ENCODE measurements at regions not wholly inside any gene's neighbourhood (a gene's known extent, or its start where the extent isn't known, plus 50 kb on each side); places are given as distances from the start of the nearest gene placed in this dataset.
"Not testable (repeated sequence)": the region's sequence is repeated elsewhere in the genome, so short reads cannot be mapped to it uniquely, and the experiment has no call there.

DNA sequence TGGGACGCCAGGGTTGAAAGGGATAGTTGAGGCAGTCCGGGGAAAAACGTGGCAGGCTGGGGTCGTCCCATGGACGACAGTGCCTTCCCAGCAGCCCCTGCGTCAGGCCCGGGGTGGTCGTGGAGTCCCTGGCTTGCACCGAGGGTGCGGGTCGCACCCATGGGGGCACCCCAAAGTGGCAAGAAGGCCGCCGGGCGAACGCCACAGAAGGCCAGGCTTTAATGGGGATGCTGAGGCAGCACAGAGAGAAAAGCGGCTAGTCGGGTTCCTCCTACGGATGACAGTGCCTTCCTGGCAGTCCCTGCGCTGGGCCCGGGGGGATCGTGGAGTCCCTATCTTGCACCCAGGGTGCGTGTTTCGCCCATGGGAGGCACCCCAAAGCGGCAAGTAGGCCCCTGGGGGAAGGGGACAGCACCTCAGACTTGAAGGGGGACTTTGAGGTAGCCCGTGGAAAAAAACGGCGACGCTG lies 158.6 kb upstream of the ALG10B start:
- DNase-seq, result no peak

DNA sequence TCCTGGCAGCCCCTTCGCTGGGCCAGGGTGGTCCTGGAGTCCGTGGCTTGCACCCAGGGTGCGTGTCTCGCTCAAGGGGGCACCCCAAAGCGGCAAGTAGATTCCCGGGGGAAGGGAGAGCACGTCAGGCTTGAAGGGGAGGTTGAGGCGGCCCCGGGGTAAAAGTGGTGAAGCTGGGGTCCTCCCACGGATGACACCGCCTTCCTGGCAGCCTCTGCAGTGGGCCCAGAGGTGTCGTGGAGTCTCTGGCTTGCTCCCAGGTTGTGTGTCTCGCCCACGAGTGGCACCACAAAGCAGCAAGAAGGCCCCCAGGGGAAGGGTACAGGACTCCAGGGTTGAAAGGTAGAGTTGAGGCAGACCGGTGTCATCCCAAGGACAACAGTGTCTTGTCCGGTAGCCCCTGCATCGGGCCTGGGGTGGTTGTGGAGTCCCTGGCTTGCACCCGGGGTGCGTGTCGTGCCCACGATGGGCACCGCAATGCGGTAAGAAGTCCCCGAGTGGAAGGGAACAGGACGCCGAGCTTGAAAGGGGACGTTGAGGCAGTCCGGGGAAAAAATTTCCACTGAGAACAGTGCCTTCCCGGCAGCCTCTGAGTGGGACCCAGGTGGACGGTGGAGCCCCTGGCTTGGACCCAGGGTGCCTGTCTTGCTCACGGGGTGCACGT lies 158.0 kb upstream of the ALG10B start:
- no peak for DNase-seq

DNA sequence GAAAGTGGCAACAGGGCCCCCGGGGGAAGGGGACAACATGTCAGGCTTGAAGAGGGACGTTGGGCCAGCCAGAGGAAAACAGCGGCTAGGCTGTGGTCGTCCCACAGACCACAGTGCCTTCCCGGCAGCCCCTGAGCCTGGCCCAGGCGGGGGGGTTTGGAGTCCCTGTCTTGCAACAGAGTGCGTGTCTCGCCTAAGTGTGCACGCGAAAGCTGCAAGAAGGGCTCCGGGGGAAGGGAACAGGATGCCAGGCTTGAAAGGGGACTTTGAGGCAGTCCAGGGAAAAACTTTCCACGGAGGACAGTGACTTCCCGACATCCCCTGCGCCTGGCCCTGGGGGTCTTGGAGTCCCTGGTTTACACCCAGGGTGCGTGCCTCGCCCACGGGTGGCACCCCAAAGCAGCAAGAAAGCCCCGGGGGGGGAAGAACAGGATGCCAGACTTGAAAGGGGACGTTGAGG lies 157.5 kb upstream of the ALG10B start:
- DNase-seq, result no peak

DNA sequence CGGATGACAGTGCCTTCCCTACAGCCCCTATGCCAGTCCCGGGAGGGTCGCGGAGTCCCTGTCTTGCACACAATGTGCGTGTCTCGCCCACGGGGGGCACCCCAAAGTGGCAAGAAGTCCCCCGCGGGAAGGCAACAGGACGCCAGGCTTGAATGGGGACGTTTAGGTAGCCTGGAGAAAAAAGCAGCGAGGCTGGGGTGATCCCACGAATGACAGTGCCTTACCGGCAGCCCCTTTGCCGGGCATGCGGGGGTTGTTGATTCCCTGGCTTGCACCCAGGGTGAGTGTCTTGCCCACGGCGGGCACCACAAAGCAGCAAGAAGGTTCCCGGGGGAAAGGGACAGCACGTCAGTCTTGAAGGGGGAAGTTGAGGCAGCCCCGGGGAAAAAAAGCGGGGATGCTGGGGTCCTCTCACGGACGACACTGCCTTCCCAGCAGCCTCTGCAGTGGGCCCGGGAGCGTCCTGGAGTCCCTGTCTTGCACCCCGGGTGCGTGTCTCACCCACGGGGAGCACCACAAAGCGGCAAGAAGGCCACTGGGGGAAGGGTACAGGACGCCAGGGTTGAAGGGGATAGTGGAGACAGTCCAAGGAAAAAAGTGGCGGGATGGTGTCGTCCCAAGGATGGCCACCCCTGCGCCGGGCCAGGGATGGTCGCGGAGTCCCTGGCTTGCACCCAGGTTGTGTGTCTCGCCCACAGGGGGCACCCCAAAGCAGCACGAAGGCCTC lies 156.8 kb upstream of the ALG10B start:
- no peak for DNase-seq

DNA sequence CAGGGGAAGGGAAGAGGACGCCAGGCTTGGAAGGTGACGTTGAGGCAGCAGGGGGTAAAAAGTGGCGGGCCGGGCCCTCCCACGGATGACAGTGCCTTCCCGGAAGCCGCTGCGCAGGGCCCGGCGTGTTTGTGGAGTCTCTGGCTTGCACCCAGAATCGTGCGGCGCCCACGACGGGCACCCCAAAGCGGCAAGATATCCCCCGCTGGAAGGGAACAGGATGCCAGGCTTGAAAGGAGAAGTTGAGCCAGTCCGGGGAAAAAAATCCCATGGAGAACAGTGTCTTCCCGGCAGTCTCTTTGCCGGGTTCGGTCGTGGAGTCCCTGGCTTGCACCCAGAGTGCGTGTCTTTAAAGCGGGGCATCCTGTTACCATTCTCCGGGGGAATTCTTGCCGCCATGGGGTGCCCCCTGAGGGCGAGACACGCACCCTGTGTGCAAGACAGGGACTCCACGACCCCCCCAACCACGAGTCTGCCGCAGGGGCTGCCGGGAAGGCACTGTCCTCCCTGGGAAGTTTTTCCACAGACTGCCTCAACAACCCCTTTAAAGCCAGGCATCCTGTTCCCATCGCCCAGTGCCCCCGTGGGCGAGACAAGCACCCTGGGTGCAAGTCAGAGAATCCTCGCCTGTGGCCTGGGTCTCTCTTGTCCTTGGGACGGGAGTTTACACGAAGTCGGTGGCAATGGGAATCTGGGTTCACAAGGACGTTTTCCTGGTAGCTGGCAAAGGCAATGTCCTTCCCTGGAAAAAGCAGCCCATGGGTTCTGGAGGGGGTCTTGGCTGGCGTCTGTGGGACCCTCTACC lies 156.1 kb upstream of the ALG10B start:
- DNase-seq, result no peak

DNA sequence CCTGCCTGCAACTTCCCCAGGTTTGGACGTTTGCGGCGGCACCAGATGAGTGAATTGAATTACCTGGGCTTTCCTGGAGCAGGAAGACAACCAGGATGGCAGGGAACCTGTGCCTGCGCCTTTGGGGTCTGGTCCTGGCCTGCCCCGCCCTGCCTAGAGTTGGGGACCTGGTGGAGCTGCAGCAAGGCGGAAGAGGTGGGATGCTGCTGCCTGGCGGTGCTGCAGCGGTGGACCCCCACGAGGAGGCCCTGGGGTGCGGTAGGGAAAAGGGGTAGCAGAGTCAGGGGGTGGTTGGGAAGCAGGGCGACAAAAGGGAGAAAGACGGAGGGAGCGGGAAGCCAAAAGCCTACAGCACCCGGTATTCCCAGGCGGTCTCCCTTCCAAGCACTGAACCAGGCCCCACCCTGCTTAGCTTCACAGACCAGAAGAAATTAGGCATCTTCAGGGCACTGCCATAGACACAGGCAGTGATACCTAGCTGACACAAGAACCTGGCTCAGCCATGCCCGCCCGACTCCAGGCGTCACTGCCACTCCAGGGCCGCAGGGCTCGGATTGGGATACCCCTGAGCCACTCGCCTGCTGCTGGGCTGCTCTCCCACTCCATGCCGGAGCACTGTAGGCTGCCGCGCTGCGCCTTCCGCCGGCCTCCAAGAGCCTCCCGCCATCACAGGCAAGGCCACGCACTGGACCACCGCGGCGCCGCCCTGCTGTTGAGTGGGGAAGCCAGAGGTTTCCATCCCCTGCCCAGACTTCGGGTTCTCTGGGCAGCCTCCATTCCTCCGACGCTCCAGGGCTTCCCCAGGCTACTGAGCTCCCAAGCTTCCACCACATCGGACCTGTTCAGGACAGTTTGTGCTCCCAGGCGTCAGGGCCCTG lies 155.2 kb upstream of the ALG10B start:
- no peak for DNase-seq

DNA sequence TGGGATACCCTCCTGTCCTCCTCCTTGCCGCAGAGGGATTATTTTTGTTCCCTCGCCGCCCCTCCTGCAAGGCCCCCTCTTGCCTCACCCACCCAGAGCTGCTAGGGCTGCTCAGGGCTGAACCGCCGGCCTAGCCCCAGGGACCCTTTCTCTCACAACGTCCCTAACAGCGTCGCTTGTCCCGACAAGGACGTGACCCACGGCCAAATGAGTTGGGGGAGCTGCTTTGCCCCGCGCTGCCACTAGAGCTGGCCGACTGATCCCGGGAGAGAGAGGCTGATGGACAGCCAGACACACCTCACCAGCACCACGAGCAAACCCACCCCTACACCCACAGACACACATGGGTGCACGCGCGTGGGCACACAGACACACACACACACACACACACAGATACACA lies 154.6 kb upstream of the ALG10B start:
- DNase-seq, result no peak

DNA sequence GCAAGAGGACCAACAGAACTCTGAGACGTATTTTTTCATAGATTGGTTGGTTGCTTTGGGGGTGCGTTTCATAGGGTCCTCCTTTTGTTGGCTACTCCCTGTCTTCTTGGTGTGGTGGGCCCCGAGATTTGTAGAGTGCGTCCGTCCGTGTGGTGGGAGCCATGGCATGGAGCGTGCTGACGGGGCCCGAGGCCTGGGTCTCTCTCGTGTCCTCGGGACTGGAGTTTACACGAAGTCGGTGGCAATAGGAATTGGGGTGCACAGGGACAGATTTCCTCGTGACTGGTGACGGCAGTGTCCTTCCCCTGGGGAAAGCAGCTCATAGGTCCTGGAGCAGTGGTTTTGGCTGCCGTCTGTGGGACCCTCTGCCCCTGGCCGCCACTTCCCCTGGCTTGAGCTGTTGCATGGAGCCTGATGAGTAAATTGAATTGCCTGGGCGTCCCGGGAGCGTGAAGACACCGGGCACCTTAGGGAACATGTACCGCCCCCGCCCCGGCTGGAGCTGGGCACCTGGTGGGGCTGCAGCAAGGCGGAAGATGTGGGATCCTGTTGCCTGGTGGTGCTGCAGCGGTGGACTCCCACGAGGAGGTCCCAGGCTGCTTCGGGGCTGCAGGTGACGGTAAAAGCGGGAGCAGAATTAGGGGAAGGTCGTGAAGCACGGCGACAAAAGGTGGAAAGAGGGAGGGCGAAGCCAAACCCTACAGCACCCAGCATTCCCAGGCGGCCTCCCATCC lies 153.7 kb upstream of the ALG10B start:
- DNase-seq, result no peak

DNA sequence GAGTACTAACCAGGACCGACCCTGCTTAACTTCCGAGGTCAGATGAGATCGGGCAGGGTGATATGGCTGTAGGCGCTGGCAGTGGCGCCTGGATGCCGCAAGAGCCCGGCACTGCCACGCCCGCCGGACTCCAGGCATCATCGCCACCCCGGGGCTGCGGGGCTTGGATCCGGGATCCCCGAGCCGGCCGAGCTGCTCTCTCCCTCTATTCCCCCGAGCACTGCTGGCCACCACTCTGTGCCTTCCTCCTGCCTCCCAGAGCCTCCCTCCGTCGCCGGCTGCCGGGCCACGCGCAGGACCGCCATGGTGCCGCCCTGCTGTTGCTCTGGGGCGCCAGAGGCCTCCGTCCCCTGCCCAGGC lies 153.2 kb upstream of the ALG10B start:
- no peak for DNase-seq

DNA sequence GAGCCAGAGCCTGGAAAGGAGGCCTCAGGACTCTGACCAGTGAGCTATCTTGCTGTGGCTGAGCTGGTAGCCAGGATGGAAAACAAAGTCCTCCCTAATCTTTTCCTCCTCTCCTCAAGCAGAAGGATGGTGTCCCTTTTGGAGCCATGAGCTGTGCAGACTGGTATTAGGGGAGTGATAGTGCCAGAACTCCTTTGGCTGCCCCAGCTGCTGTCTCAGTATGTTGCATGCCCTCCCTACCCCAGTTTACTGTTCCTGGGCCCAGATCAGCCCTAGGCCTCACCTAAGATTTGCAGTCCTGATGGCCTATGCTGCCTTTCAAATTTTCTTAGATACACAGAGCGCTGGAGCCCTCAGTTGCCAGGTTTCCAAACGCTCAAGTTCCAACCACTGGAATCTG lies 150.3 kb upstream of the ALG10B start:
- no peak for DNase-seq

DNA sequence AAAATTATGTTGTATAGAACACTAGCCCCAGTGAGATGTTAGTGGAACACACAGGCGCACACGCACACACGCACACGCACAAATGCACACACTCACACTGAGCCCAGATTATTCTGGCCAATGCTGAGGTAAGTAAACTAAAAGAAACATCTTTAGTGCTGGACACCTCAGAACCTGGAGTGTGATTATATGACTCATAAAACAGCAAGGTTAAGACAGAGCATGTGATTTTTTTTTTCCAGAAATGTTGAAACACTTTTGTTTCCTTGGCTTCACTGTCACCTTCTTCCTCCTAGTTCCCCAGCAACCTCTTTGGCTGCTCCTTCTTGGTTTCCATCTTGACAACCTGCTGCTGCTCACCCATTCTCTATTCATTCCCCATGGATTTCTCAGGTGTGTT lies 141.0 kb upstream of the ALG10B start:
- DNase-seq, result no peak

DNA sequence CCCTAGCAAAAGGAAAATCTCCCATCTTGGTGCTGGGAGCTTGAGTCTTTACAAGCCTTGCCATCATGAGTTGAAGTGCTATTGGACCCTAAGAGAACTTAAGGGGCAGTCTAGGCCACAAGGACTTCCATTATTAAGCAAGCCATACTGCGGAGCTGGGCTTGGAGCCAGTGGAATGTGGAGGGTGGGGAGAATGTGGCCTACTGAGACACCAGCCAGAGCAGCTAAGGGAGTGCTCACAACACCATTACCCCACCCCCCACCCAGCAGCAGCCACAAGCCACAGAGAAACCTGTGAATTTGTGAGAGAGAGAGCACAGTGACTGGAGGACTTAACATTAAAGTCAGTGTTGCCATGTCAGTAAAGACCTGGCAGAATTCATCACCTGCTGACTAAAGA lies 133.0 kb upstream of the ALG10B start:
- DNase-seq, result not testable (repeated sequence)

DNA sequence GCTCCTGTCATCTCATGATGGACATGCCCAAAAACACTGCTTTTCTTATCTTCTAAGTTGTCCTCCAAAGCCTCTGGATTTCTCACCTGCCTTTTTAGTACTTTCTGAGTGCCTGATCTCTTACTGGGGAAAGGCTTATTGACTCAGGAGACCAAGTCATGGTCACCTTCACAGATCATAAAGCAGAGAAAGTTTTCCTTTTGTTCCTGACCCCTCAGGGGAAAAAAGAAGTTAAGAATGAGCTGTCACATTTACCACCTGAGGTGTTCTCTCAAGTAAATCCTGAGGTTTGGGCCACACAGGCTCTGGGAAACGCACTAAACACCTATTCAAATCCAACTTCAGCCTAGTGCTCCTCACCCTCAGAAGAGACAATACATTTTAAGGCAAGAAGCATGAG lies 119.3 kb upstream of the ALG10B start:
- not testable (repeated sequence) for DNase-seq

DNA sequence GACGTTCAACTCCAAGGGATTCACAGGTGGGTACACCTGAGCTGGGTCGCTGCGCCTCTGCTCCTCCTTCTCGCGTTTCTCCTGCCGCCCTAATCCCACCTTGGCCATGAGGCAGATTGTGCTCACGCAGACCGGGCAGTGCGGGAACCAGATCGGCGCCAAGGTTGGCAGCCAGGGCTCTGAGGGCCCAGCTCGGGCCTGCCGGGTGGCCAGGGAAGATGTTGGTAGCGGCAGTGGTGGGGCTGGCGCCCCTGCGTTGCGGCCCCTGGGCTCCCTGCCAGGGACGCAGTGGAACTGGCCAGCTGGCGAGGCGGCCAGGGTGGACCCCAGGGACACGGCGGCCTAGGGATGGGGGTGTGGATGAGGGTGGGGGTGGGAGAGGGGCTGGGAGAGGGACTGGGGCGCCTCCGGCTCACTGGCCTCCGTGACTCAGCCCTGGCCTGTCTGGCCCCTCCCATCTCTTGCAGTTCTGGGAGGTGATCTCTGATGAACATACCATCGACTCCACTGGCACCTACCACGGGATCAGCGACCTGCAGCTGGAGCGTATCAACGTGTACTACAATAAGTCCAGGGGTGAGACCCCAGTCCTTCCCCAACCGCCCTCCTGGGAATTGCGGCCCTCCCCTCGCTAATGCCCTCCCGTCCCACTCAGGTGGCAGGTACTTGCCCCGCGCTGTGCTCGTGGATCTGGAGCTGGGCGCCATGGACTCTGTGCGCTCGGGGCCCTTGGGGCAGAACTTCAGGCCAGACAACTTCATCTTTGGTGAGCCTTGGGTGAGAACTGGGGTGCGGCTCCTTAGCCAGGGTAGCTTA lies 114.9 kb upstream of the ALG10B start:
- DNase-seq, result no peak

DNA sequence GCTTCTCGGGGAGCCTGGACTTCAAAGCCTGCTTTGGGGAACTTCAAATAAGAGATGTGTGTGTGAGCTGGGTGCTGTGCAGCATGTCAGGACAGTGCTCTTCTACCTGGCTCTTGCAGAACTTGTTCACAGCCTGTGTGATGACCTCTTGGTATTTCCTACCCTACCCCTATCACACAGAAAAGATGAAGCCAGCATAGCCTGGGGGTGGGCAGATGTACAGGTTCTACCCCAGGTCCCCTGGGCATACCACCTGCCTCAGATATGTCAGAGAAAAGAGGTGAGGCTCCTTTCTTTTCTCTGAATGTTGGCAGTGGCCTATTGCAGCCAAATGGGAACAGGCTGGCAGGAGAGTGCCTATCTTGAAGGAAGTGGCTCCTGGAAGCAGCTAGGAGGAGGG lies 111.7 kb upstream of the ALG10B start:
- no peak for DNase-seq

DNA sequence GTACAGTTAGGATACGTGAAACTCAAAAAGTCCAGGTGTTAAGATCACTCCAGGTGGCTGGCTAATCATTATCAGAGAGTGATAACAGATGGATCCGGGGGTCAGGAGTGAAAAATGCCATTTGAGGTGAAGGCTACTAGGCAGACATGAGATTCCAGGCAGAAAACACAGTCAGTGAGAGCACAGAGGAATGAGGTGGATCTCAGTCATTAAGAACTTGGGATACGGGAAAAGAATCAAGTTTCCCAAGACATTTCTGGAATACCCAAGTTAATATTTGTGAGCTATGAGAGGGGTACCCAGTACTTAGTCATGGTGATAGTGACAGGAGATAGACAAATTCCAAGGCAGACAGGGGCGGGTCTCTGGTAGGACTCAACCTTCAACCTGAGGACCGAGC lies 94.6 kb upstream of the ALG10B start:
- DNase-seq, result no peak

DNA sequence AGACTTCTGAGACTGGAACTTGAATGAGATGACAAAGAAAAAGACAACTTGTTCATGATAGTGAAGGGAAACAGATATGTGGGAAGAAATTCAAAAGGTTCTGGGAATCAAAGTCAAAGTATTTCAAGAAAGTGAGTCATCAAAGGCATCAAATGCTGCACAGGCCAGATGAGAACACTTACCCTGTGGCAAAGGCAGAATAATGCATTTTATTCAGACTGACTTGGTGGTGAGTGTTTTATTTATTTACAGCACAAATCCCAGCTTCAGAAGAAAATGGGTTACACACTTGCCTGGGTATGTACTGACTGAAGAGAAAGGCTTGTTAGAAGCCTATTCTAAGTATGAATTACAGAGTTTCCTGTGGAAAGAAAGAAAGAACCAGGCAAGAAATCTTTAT lies 78.2 kb upstream of the ALG10B start:
- DNase-seq, result not testable (repeated sequence)

DNA sequence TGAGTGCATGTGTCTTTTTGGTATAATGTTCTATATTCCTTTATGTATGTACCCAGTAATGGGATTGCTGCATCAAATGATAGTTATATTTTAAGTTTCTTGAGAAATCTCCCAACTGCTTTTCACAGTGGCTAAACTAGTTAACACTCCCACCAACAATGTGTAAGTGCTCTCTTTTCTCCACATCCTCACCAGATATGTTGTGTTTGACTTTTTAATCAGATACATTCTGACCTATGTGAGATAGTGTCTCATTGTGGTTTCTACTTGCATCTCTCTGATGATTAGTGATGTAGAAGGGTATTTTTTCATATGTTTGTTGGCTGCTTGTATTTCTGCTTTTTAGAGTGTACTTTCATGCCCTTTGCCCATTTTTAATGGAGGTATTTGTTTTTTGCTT lies 62.8 kb upstream of the ALG10B start:
- no peak for DNase-seq

DNA sequence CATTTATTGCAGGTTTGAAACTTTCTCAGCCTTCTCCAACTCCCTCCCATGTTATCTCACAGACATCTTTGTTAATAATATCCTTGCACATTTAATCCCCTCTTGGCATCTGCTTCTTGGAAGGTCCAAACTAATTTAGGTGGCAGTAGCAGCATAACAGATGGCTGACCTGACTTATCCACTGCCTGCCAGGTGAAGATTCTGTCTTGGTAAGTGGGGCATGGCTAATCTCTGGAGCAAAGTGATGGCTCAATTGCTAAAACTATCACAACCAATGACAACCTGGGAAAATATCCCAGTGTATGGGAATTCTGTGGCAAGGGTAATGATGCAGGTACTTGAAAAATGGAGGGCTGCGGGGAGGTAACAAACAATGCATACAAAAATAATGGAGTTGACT lies 58.2 kb upstream of the ALG10B start:
- DNase-seq, result no peak
